Stimulated activated CD4-positive, alpha-beta T cell treated with anti-CD3 and anti-CD28 coated beads, TNF-alpha, amount 100 ng/mL, for 24 hours (primary cell): ENCODE measurements at regions not wholly inside any gene's neighbourhood (a gene's known extent, or its start where the extent isn't known, plus 50 kb on each side); places are given as distances from the start of the nearest gene placed in this dataset.
A peak's percentile ranks its signal among the peaks of the same experiment; 100 is the strongest.
"Not testable (repeated sequence)": the region's sequence is repeated elsewhere in the genome, so short reads cannot be mapped to it uniquely, and the experiment has no call there.

ENCODE experiments used
- DNase-seq, 3 experiments: peaks; one replicate each; pipeline ENCODE4 v3.0.0-alpha.2; 2020; ENCODE audit warnings: low read depth in 3 of 3

GRCh38 chr21:36207577-36208320, 51.1 kb downstream of the DOP1B start:
- DNase-seq, result no peak

DNA sequence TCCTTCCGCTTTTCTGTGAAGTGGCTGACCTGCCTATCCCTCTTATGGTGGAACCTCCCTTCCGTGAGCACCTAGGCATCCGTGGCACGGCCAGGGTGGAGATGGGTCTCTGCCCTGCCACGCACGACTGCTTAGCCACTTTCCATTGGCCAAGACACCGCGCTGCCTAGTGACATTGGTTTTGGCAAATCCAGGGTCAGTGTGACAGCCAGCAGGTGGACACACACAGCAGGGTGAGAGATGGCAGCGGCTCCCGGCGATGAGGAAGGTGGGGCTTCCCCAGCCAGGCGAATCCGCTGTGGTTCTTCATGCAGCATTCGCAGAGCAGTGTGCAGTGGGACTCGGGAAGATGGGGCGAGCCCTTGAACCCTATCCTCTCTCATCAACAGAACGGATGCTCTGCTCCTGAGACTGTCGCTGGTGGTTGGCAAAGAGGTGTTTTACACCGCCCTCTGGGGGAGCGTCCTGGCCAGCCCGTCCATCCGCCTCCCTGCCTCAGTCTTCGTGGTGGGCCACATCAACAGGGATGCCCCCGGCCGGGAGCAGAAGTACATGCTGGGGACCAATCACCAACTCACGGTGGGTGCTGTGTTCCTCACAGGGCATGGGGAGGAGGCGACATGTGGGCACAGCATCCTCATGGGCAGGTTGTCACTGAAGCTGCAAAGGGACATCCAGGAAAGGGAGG, 51.8 kb downstream of the DOP1B start:
- no peak for DNase-seq

DNA sequence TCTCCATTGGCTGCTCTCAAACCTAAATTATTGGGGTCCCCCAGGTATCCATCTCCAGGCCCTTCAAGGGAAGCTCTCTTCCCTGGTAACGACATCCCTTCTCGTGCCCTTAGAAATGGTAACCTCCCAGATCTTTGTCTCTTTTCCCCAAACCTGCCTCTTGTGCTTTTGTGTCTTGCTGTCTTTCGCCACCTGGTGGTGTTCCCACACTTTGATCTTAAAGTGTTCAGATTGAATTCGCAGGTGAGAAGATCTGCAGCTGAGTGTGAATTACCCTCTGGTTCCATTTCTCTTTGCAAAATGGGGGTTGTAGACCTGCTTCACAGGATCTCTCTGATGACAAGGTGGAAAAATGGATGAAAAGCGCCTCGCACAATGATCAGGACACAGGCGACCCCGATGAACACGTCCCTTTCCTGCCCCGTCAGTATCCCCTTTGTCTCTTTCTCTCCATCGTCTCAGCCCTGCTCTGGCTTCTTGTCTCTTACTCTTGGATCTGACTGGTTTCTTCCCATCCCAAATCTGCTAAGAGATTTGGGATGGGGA, 53.1 kb downstream of the DOP1B start:
- DNase-seq, result peak in 1 of 3 experiments; percentile 15

GRCh38 chr21:36210779-36211659, 54.4 kb downstream of the DOP1B start:
- no peak for DNase-seq

GRCh38 chr21:36211660-36212512, 55.3 kb downstream of the DOP1B start:
- DNase-seq, result no peak

DNA sequence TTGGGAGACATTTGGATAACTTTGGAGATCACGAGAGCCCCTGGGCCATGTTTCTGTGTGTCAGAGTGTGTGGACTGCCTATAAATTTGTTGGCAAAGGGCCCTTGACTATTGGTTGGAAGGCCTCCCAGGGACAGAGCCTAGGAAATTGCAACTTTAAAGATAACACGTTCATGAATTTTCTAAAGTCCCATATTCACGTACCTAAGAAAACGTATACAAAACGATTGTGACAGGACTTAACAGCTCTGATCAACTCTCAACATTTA, 55.8 kb downstream of the DOP1B start:
- no peak for DNase-seq

GRCh38 chr21:36214561-36214960, 57.9 kb downstream of the DOP1B start:
- no peak for DNase-seq

DNA sequence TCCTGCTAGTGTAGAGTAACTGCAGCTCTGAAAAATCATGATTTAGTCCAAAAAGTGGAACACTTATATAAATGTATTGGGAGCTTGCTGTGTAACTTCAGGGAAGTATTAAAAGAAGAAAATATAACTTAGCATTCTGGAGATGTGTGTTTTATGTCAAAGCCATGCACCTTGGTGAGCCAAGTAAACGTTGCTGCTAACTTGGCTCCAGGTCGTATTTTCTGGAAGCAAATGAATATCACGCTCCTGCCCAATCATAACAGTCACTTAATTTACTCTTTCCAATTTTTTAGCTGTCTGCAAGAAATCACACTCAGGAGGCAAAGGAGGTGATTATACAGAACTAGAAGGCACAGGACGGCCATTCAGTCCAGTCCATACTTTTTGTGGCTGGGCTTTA, 61.1 kb downstream of the DOP1B start:
- DNase-seq, result no peak

GRCh38 chr21:36218691-36219090, 62.1 kb downstream of the DOP1B start:
- no peak for DNase-seq

GRCh38 chr21:36223451-36223850, 66.8 kb downstream of the DOP1B start:
- no peak for DNase-seq

GRCh38 chr21:36229181-36229580, 72.6 kb downstream of the DOP1B start:
- DNase-seq, result no peak

DNA sequence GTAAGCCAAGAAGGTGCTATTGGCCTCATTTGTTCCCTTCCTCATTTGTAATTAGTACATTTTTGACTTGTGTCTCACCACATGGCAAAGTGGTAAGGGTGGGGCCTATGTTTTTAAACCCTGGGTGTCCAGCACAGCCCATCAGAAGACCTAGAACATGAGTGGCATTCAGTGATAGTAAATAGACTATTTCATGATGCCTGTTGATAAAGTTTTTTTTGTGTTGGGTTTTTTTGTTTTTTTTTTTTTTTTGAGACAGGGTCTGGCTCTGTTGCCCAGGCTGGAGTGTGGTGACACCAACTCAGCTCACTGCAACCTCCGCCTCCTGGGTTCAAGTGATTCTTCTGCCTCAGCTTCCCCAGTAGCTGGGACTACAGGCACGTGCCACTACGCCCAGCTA, 74.8 kb downstream of the DOP1B start:
- not testable (repeated sequence) for DNase-seq

GRCh38 chr21:36232641-36233040, 76.0 kb downstream of the DOP1B start:
- DNase-seq, result no peak

DNA sequence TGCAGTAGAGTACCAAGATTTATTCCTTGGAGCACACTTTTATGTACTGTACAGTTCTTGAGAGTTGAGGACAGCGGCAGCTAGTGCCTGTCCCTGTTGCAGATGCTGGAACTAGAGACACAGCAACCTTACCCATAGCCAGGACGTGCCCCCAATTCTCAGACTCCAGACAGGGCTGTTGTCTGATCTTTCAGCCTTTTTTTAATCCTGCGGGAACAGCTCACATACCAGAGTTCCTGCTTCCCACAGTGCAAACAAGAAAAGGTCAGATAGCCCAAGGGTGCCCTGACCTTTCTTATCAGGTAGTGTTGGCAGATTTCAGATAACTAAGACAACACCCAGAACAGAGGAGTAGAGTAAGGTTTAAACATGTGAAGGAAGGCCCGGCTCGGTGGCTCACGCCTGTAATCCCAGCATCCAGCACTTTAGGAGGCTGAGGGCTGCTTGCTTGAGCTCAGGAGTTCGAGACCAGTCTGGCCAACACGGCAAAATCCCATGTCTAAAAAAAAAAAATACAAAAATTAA, 78.5 kb downstream of the DOP1B start:
- DNase-seq, result no peak

- no peak for DNase-seq
Observed at GRCh38 chr21:36236052-36236730, 79.6 kb downstream of the DOP1B start.

GRCh38 chr21:36237441-36237840, 80.8 kb downstream of the DOP1B start:
- no peak for DNase-seq

- no peak for DNase-seq
Observed at GRCh38 chr21:36239585-36239984, 80.4 kb upstream of the MORC3 start.

GRCh38 chr21:36241717-36242116, 78.3 kb upstream of the MORC3 start:
- DNase-seq, result no peak

- no peak for DNase-seq
Observed at GRCh38 chr21:36245115-36245514, 74.9 kb upstream of the MORC3 start.

GRCh38 chr21:36245649-36246048, 74.3 kb upstream of the MORC3 start:
- DNase-seq, result no peak
